Natural killer cell (primary cell): ENCODE measurements at regions not wholly inside any gene's neighbourhood (a gene's known extent, or its start where the extent isn't known, plus 50 kb on each side); places are given as distances from the start of the nearest gene placed in this dataset.

Experiments used
- ATAC-seq, 3 donors: fragments of 150-1000 bp in 2 of 3; fragments of 200-7000 bp in 1 of 3; cut with Tn5 transposase; 1 replicate in 1 of 3; 2 replicates in 2 of 3; pipeline ENCODE4 v1.10.0; 2021; ENCODE audit warnings: mild to moderate bottlenecking in 2 of 3, moderate library complexity in 2 of 3
- DNase-seq, 2 donors: peaks; one replicate each; pipeline versions ENCODE4 v3.0.0 to v3.0.0-alpha.2; 2013 to 2021; ENCODE audit warnings: mixed read lengths in 1 of 2
- H3K27ac ChIP-seq: one replicate; pipeline ENCODE4 v1.5.1; 2013; ENCODE audit warnings: mild to moderate bottlenecking, low read length
- H3K27me3 ChIP-seq: one replicate; pipeline ENCODE4 v1.6.1; 2013; ENCODE audit warnings: low read length; ENCODE audit not compliant: control insufficient read depth, insufficient read depth
- H3K36me3 ChIP-seq: one replicate; pipeline ENCODE4 v1.6.1; 2013; ENCODE audit warnings: low read length; ENCODE audit not compliant: control insufficient read depth, insufficient read depth
- H3K4me1 ChIP-seq: one replicate; pipeline ENCODE4 v1.6.1; 2013; ENCODE audit warnings: low read length; ENCODE audit not compliant: control insufficient read depth, insufficient read depth
- H3K4me3 ChIP-seq: one replicate; pipeline ENCODE4 v1.5.1; 2013; ENCODE audit warnings: low read length
- H3K9me3 ChIP-seq: one replicate; pipeline ENCODE4 v1.6.1; 2013; ENCODE audit warnings: low read length; ENCODE audit not compliant: control insufficient read depth, insufficient read depth
- H3K27ac Mint-ChIP-seq, 2 donors: one replicate each; pipeline ENCODE4 v1.8.0; 2022; ENCODE audit warnings: mild to moderate bottlenecking in 2 of 2, mixed read lengths in 2 of 2, moderate library complexity in 1 of 2
- H3K27me3 Mint-ChIP-seq, 2 donors: one replicate each; pipeline ENCODE4 v1.8.0; 2022; ENCODE audit warnings: low read depth in 2 of 2, mixed read lengths in 2 of 2
- H3K36me3 Mint-ChIP-seq: one replicate; pipeline ENCODE4 v1.8.0; 2022; ENCODE audit warnings: mixed read lengths
- H3K4me1 Mint-ChIP-seq, 2 donors: one replicate each; pipeline ENCODE4 v1.8.0; 2022; ENCODE audit warnings: mixed read lengths in 2 of 2
- H3K4me3 Mint-ChIP-seq: one replicate; pipeline ENCODE4 v1.8.0; 2022; ENCODE audit warnings: mild to moderate bottlenecking, moderate library complexity, mixed read lengths
- H3K9me3 Mint-ChIP-seq, 2 donors: one replicate each; pipeline ENCODE4 v1.8.0; 2022; ENCODE audit warnings: mixed read lengths in 2 of 2
- CTCF ChIP-seq: fragments of 200-600 bp; IDR thresholded peaks from one replicate; pipeline ENCODE4 v1.8.0; 2022; ENCODE audit warnings: antibody characterized with exemption
- WGBS: methylation state at CpG from one replicate; pipeline ENCODE4 v1.1.7; 2013; ENCODE audit warnings: missing lambda C conversion rate; ENCODE audit not compliant: insufficient coverage; 5-methylcytosine and 5-hydroxymethylcytosine counted together
- intact Hi-C: fragments of 100-400 bp; cut with micrococcal nuclease; formaldehyde crosslinking; loops from one replicate; pipeline ENCODE4 v1.14.2; 2022

GRCh38 chr1:29977550-29977949 lies 741.2 kb downstream of the PTPRU start:
- Mint-ChIP-seq H3K27ac (no peak overlapping the region), H3K36me3 (no peaks in the 10 kb centered on the region), H3K4me1 (no peaks in the 10 kb centered on the region), H3K9me3 (peaks cover 0 to 2% of the 10 kb centered on the region in 2 donors), H3K4me3 (no peak overlapping the region), H3K27me3 (peaks cover 14 to 20% of the 10 kb centered on the region in 2 donors)
- no peaks in the 10 kb centered on the region for H3K36me3 ChIP-seq
- no peaks in the 10 kb centered on the region for H3K9me3 ChIP-seq
- no peak for DNase-seq
- H3K4me3 ChIP-seq: no peak overlapping the region
- intact Hi-C loops: no loop called here
- no peaks in the 10 kb centered on the region for H3K4me1 ChIP-seq
- 63% methylated on average over 3 of the region's 4 CpGs for WGBS
- ATAC-seq: no peak
- no peaks in the 10 kb centered on the region for H3K27me3 ChIP-seq
- H3K27ac ChIP-seq: no peak overlapping the region
- TF ChIP-seq CTCF: no peak

DNA sequence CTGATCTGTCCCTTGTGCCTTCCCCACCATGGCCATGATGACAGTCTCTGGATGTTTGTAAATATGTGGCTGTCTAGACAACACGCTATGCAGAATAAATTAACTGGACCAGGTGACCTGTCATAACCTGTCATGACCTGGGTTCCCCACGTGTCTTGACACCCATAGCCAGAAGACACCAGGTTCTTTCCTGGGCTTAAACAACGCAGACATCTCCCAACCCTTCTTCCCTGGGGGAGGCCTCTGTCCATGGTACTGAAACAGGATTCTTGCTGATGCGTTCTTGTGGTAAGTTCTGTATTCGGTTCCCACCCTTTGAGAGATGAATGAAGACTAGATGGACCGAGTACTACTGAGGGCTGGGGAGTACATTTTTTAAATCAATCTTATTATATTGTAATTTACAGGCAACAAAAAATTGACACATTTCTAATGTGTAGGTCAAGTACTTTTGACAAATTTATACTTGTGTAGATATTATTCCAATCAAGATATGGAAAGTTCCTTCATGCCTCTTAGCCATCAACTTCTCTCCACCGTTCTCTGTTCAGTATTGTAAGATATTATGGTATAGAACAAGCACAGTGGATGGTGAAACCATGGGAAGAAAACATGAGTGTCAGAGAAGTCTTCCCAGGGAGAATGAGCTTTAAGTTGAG lies 738.8 kb downstream of the PTPRU start:
- WGBS: 16% methylated on average over 3 of the region's 7 CpGs
- no peak for TF ChIP-seq CTCF
- Mint-ChIP-seq H3K4me3 (no peak overlapping the region), H3K27ac (no peak overlapping the region), H3K4me1 (no peaks in the 10 kb centered on the region), H3K9me3 (peaks cover 0 to 2% of the 10 kb centered on the region in 2 donors), H3K36me3 (no peaks in the 10 kb centered on the region), H3K27me3 (peaks cover 16 to 23% of the 10 kb centered on the region in 2 donors)
- Histone ChIP-seq H3K36me3 (no peaks in the 10 kb centered on the region), H3K9me3 (no peaks in the 10 kb centered on the region), H3K4me1 (no peaks in the 10 kb centered on the region), H3K27ac (no peak overlapping the region), H3K27me3 (no peaks in the 10 kb centered on the region), H3K4me3 (no peak overlapping the region)
- DNase-seq: peak in 1 of 2 donors; percentile 11
- intact Hi-C loops: no loop called here
- no peak for ATAC-seq

DNA sequence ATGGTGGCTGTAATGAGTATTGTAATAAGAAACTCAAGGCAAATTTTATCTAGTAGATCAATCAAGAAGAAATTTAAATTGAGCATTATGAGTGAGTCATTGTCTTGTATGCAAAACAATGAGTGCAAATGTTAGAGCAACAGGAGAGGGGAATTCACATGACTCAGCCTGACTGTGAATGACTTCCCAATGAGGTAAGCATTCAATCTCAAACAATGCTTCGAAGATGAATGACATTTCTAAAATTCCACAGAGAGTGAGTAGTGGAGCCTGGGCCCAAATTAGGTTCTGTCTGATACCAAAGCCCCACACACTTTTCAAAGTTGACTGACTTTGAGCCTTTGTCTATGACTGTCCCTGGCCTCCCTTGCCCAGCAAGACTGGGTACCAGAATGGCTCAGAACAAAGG lies 738.0 kb downstream of the PTPRU start:
- WGBS: 25% methylated on average over 1 of the region's 1 CpG
- no peak for ATAC-seq

More for the DNA sequence above, 738.0 kb downstream of the PTPRU start:
- H3K36me3 Mint-ChIP-seq: no peaks in the 10 kb centered on the region
- H3K9me3 ChIP-seq: no peaks in the 10 kb centered on the region
- no peak overlapping the region for H3K4me3 ChIP-seq
- no peak for DNase-seq
- peaks cover 0 to 2% of the 10 kb centered on the region in 2 donors for H3K9me3 Mint-ChIP-seq
- H3K27ac Mint-ChIP-seq: no peak overlapping the region
- H3K27me3 ChIP-seq: no peaks in the 10 kb centered on the region
- intact Hi-C loops: no loop called here
- peaks cover 17 to 19% of the 10 kb centered on the region in 2 donors for H3K27me3 Mint-ChIP-seq
- no peaks in the 10 kb centered on the region for H3K4me1 Mint-ChIP-seq
- no peak for TF ChIP-seq CTCF
- no peak overlapping the region for H3K27ac ChIP-seq
- no peaks in the 10 kb centered on the region for H3K4me1 ChIP-seq
- no peak overlapping the region for H3K4me3 Mint-ChIP-seq
- H3K36me3 ChIP-seq: no peaks in the 10 kb centered on the region
